Adipose tissue (tissue), 3 donors: ENCODE measurements at regions not wholly inside any gene's neighbourhood (a gene's known extent, or its start where the extent isn't known, plus 50 kb on each side); places are given as distances from the start of the nearest gene placed in this dataset.

Source experiments
- H3K27ac ChIP-seq: one replicate; pipeline ENCODE4 v1.5.1; 2013; ENCODE audit warnings: low read depth, low read length
- WGBS, 3 donors: extraction: QIAGEN DNeasy Blood & Tissue Kit; methylation state at CpG; one replicate each; pipeline ENCODE4 v1.1.7; 2013; 5-methylcytosine and 5-hydroxymethylcytosine counted together
- donor health status: healthy with polysubstance abuse.
- donor health status: Bipolar disorder and iron deficiency.
- donor health status: healthy.

DNA sequence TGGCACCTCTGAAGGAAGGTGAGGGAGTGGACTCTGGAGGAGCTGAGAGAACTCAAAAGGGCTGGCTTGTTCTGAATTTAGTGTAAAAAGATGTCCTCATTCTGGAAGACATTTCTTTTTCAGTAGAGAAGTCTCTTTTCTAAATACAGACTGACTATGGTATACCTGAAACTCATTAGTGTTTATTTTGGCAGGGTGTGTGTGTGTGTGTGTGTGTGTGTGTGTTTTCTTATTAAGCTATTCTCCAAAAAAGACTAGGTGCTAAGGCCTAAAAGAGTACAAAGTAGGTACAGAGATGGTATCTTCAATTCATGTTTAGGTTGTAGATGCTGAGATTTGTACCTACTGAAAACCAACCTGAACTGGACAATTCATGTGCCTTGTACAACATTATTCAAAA, 196.4 kb downstream of the SPRY2 start:
- H3K27ac ChIP-seq: no peak overlapping the region

- no peak overlapping the region for H3K27ac ChIP-seq
- 57 to 72% (median 62%) methylated on average over 7 of the region's 7 CpGs for WGBS, 3 donors
These were observed 199.6 kb downstream of the SPRY2 start for GRCh38 chr13:80141123-80141849.

- no peak overlapping the region for H3K27ac ChIP-seq
- WGBS, 3 donors: 42 to 71% (median 51%) methylated on average over 4 of the region's 4 CpGs
These were observed 200.2 kb downstream of the SPRY2 start for GRCh38 chr13:80140685-80141084.

DNA sequence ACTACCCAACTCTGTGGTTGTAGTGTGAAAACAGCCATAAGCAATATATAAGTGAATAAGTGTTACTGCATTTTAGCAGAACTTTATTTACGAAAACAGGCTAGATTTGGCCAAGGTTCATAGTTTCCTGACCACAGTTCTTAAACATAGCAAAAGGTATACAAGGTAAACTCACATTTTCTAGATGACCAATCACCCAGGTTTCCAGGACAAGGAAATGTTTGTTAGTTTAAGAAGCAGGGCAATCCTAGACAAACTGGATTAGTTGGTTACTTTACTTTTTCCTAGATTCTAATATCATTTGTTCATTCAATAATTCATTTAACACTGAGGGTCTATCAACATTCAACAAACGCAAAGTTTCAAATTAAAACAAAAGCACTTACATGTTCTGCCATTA, 201.7 kb downstream of the SPRY2 start:
- H3K27ac ChIP-seq: no peak overlapping the region
- WGBS, 3 donors: 95 to 97% (median 96%) methylated on average over 2 of the region's 2 CpGs

- 64 to 68% (median 65%) methylated on average over 3 of the region's 3 CpGs for WGBS, 3 donors
- H3K27ac ChIP-seq: no peak overlapping the region
These were observed 202.9 kb downstream of the SPRY2 start for GRCh38 chr13:80137994-80138393.

- WGBS, 3 donors: 81 to 86% (median 83%) methylated on average over 2 of the region's 2 CpGs
- H3K27ac ChIP-seq: no peak overlapping the region
These were observed 206.6 kb downstream of the SPRY2 start for GRCh38 chr13:80134346-80134745.

- no peak overlapping the region for H3K27ac ChIP-seq
- WGBS, 3 donors: 32 to 45% (median 35%) methylated on average over 6 of the region's 6 CpGs
These were observed 207.2 kb downstream of the SPRY2 start for GRCh38 chr13:80133631-80134261.

GRCh38 chr13:80132741-80133601, 208.0 kb downstream of the SPRY2 start:
- WGBS, 3 donors: 6 to 23% (median 17%) methylated on average over 11 of the region's 11 CpGs
- no peak overlapping the region for H3K27ac ChIP-seq

- WGBS, 3 donors: 7 to 17% (median 15%) methylated on average over 4 of the region's 4 CpGs
- H3K27ac ChIP-seq: no peak overlapping the region
These were observed 209.7 kb downstream of the SPRY2 start for GRCh38 chr13:80131204-80131603.

DNA sequence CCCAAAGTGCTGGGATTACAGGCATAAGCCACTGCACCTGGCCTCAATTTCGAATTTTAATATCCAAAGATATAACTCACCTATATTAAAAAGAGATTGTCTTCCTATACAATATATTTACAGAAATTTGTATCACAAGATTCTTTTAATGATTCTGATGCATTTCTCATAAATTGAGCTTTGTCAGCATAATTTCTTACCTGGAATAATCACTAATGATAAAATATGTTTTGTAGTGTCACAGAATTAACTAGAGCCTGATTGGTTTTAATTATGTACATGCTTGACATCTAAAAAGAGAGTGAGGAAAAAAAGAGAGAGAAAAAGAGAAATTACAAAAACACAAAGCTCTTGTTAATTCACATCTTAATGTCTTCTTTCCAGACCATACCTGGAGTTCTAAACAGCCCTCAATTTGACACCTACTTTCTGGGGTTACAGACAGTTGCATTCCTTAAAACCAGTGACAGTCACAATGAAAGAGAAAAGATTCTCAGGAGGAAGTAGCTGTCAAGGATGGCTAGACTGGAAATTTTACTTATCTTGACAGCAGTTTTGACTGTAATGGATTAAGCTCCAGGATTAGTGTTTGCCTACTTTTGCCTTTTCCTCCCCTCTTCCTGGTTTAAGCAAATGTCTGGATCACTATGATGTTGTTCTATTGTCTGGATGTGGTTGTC, 214.4 kb downstream of the SPRY2 start:
- WGBS, 3 donors: 48 to 69% (median 66%) methylated on average over 1 of the region's 1 CpG
- no peak overlapping the region for H3K27ac ChIP-seq

DNA sequence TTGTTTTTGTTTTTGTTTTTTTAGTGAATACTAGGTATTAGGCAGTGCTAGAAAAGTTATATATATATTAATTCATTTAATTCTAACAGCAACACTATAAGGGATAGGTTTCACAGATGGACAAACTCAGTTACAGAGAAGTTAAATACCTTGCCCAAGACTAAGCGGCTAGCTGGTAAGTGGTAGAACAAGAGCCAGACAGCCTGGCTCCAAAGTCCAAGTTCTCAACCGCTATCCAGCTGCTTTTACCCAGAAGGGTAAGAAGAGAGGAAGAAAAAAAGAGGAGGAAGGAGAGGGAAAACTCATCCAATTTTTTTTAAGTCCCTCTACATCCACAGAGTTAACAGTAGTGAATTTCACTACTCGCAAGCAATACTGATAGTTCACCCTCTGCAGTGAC, 217.0 kb downstream of the SPRY2 start:
- WGBS, 3 donors: 89 to 94% (median 94%) methylated on average over 3 of the region's 3 CpGs
- H3K27ac ChIP-seq: no peak overlapping the region

- H3K27ac ChIP-seq: no peak overlapping the region
- WGBS, 3 donors: 73 to 84% (median 79%) methylated on average over 1 of the region's 1 CpG
These were observed 219.9 kb downstream of the SPRY2 start for GRCh38 chr13:80121038-80121437.

DNA sequence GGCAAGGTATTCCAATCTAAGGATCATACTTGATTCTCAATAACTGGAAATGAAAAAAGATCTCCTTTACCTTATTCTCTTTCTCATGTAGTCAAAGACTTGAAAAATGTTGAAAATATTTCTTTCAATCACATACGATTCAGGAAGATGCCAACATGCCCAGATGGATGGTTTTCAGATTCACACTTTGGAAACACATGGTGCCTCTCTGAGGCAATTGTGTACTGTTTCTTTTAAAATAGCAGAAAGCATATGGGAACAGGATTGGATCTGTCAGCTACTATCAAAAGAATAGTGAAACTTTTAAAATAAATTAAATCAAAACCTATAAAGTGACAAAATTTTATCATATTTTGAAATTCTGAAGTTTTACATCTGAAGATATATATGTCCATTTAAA, 222.4 kb downstream of the SPRY2 start:
- H3K27ac ChIP-seq: no peak overlapping the region
- WGBS, 3 donors: 93 to 97% (median 94%) methylated on average over 1 of the region's 1 CpG

- no peak overlapping the region for H3K27ac ChIP-seq
- WGBS, 3 donors: 90 to 97% (median 92%) methylated on average over 1 of the region's 1 CpG
These were observed 222.8 kb downstream of the SPRY2 start for GRCh38 chr13:80118099-80118498.

DNA sequence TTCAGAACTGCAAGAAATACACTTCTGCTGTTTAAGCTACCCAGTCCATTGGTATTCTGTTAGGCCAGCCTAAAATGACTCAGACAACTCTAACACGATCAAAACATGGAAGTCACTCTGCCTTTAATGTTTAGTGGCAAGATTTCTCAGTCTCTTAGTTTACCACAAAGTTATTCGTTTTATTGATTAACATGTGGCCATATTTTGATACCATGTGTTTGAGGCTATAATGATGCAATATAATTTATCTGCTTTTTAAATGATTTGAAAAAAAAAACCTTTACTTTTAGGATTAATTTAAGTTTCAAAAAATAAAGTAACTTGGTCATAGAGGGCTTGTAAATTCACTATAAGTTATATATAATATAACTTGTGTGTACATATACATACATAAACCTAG, 223.4 kb downstream of the SPRY2 start:
- WGBS, 3 donors: 74 to 96% (median 89%) methylated on average over 2 of the region's 2 CpGs
- H3K27ac ChIP-seq: no peak overlapping the region

DNA sequence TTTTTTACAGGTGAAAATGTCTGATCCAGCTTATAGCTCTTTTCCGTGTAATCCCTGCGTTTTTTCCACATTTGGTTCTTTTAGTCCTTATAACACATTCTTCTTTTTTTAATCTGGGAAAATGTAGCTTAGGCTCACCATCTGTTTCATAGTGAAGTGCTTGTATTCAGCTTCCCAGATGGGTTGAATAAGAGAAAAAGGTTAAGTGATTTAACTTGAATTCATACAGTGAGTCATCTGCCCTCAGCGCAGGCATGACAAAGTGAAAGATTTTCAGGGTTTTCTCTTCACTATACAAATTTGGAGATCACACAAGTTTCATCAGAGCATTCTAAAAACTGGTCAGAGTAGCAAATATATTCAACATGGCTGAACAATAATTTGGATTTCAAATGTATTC, 224.8 kb downstream of the SPRY2 start:
- 70 to 82% (median 80%) methylated on average over 3 of the region's 3 CpGs for WGBS, 3 donors
- no peak overlapping the region for H3K27ac ChIP-seq

- H3K27ac ChIP-seq: no peak overlapping the region
- WGBS, 3 donors: 77 to 90% (median 79%) methylated on average over 1 of the region's 1 CpG
These were observed 225.3 kb downstream of the SPRY2 start for GRCh38 chr13:80115616-80116015.

- WGBS, 3 donors: 79 to 97% (median 89%) methylated on average over 2 of the region's 2 CpGs
- no peak overlapping the region for H3K27ac ChIP-seq
These were observed 227.0 kb downstream of the SPRY2 start for GRCh38 chr13:80113714-80114454.
